ENCODE measurements at regions not wholly inside any gene's neighbourhood (a gene's known extent, or its start where the extent isn't known, plus 50 kb on each side); places are given as distances from the start of the nearest gene placed in this dataset.

DNA sequence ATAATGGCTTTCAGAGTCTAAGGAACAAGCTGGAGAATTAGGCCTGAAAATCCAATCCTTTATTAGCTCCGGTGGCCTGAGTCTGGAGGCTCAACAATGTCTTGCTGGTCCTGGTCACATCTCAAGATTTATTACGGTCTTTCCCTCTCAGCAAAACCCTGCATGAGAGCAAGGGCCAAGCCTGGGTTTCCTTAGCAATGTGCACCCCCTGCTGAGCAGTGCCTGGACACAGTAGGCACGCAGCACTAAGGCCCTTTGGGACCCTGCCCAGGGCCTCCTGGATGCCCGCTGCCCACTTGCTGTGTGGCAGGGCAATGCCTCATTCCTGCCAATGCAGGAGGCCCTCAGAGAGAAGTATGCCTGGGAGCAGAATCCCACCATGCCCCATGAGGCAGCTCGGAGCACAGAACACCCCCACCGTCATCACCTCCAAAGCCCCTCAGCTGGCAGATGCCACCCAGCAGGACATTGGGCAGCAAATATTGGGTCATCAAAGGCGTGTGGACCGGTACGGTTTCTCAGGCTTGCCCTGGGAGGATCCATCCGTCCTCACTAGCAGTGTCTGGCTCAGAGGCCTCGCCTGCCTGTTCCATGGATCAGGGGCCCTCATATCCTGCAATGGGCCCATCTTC, 156.4 kb downstream of the OAT start:
- DNase-seq (ENCODE audit: low read depth, low spot score): no peak
- H3K36me3 ChIP-seq (ENCODE audit: insufficient read depth, insufficient read length, low read length): no peaks in the 10 kb centered on the region
- peaks cover 3% of the 10 kb centered on the region for H3K4me1 ChIP-seq (ENCODE audit: insufficient read depth, insufficient read length)
- H3K9me3 ChIP-seq (ENCODE audit: insufficient read depth, low read length): no peaks in the 10 kb centered on the region
- H3K27me3 ChIP-seq (ENCODE audit: insufficient read depth, insufficient read length): no peaks in the 10 kb centered on the region
- no peak overlapping the region for H3K4me3 ChIP-seq (ENCODE audit: insufficient read length, low read depth)
- TF ChIP-seq SUZ12 (IDR thresholded peaks at IDR 0.05; ENCODE audit: extremely low read depth, insufficient read depth, insufficient read length) (no peak), ZNF274 (IDR thresholded peaks at IDR 0.05; ENCODE audit: low read depth, low read length) (no peak)
- no peak overlapping the region for H3K9ac ChIP-seq (ENCODE audit: insufficient read length, low read depth)

GRCh38 chr10:124259139-124259825, 159.4 kb downstream of the OAT start:
- H3K4me3 ChIP-seq (ENCODE audit: insufficient read length, low read depth): no peak overlapping the region
- no peak for DNase-seq (ENCODE audit: low read depth, low spot score)
- no peaks in the 10 kb centered on the region for H3K36me3 ChIP-seq (ENCODE audit: insufficient read depth, insufficient read length, low read length)
- H3K9ac ChIP-seq (ENCODE audit: insufficient read length, low read depth): no peak overlapping the region
- H3K4me1 ChIP-seq (ENCODE audit: insufficient read depth, insufficient read length): no peaks in the 10 kb centered on the region
- no peak for TF ChIP-seq SUZ12 (IDR thresholded peaks at IDR 0.05; ENCODE audit: extremely low read depth, insufficient read depth, insufficient read length)
- TF ChIP-seq ZNF274 (IDR thresholded peaks at IDR 0.05; ENCODE audit: low read depth, low read length): no peak
- no peak for TF ChIP-seq YY1 (IDR thresholded peaks at IDR 0.05; ENCODE audit: insufficient read depth, insufficient read length)
- H3K9me3 ChIP-seq (ENCODE audit: insufficient read depth, low read length): peaks cover 18% of the 10 kb centered on the region; the same call in 1 of the 2 replicates
- H3K27me3 ChIP-seq (ENCODE audit: insufficient read depth, insufficient read length): no peaks in the 10 kb centered on the region

DNA sequence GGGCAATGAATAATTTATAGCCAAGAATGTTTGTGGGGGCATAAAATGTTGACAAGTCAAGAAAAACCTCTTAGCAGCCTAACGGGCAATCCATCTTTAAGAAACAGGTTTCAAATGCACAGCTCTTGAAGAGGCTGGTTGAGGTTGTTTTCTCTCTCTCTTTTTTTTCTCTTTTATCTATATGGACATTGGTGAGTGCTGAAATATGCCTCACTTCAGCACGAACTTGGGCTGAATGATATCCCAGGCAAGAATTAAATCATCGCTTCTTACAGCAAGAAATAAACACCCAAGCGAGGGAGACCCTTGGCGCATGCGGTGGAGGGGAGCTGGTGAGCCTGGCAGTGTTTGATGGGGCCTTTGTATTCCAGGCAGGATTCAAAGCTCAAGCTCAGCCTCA, 160.9 kb downstream of the OAT start:
- Histone ChIP-seq H3K9ac (ENCODE audit: insufficient read length, low read depth) (no peak overlapping the region), H3K27me3 (ENCODE audit: insufficient read depth, insufficient read length) (no peaks in the 10 kb centered on the region), H3K4me3 (ENCODE audit: insufficient read length, low read depth) (no peak overlapping the region), H3K36me3 (ENCODE audit: insufficient read depth, insufficient read length, low read length) (no peaks in the 10 kb centered on the region), H3K4me1 (ENCODE audit: insufficient read depth, insufficient read length) (no peaks in the 10 kb centered on the region), H3K9me3 (ENCODE audit: insufficient read depth, low read length) (peaks cover 18% of the 10 kb centered on the region; the same call in 1 of the 2 replicates)
- no peak for TF ChIP-seq YY1 (IDR thresholded peaks at IDR 0.05; ENCODE audit: insufficient read depth, insufficient read length)
- TF ChIP-seq ZNF274 (IDR thresholded peaks at IDR 0.05; ENCODE audit: low read depth, low read length): no peak
- TF ChIP-seq SUZ12 (IDR thresholded peaks at IDR 0.05; ENCODE audit: extremely low read depth, insufficient read depth, insufficient read length): no peak
- no peak for DNase-seq (ENCODE audit: low read depth, low spot score)

DNA sequence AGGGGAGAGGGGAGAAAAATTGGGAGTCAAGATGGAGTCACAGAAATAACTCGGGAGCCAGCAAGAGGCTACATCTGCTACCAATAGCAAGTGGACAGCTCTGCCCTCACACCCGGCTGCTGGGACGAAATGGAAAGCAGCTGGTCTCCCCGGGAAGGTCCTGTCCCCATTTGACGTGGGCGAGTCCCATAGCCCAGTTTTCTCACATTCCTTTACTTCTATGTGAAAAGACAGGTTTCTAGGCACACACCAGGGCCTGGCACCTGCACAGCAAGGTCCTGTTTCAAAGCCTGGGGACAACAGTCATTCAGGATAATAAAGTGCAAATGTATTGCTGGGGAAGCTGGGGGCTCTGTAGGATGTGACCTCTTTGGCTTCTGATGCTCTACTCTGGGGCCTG, 162.6 kb downstream of the OAT start:
- Histone ChIP-seq H3K9ac (ENCODE audit: insufficient read length, low read depth) (no peak overlapping the region), H3K27me3 (ENCODE audit: insufficient read depth, insufficient read length) (no peaks in the 10 kb centered on the region), H3K4me3 (ENCODE audit: insufficient read length, low read depth) (no peak overlapping the region), H3K4me1 (ENCODE audit: insufficient read depth, insufficient read length) (no peaks in the 10 kb centered on the region), H3K36me3 (ENCODE audit: insufficient read depth, insufficient read length, low read length) (no peaks in the 10 kb centered on the region), H3K9me3 (ENCODE audit: insufficient read depth, low read length) (peaks cover 18% of the 10 kb centered on the region; the same call in 1 of the 2 replicates)
- no peak for DNase-seq (ENCODE audit: low read depth, low spot score)
- TF ChIP-seq YY1 (IDR thresholded peaks at IDR 0.05; ENCODE audit: insufficient read depth, insufficient read length): no peak
- no peak for TF ChIP-seq ZNF274 (IDR thresholded peaks at IDR 0.05; ENCODE audit: low read depth, low read length)
- no peak for TF ChIP-seq SUZ12 (IDR thresholded peaks at IDR 0.05; ENCODE audit: extremely low read depth, insufficient read depth, insufficient read length)

DNA sequence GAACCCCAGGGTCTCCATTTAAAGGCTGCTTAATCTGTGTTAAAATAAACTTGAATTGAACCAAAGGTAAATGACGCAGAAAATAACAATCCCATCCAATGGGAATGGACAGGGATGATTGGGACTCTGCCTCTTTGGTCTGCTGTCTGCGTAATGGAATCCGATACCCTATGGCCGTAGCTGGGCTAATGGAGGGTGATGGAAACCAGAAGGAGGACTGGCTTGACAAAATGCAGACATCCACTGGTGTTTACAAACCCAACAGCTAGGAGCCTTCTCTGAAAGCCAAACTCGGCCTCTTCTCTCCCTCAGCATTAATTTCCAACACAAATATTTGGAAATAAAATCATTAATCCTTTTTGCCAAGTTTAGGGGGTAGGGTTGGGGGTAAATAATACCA, 162.2 kb upstream of the CHST15 start:
- no peak overlapping the region for H3K4me3 ChIP-seq (ENCODE audit: insufficient read length, low read depth)
- no peak for DNase-seq (ENCODE audit: low read depth, low spot score)
- H3K9me3 ChIP-seq (ENCODE audit: insufficient read depth, low read length): peaks cover 18% of the 10 kb centered on the region; the same call in 1 of the 2 replicates
- H3K9ac ChIP-seq (ENCODE audit: insufficient read length, low read depth): no peak overlapping the region
- no peaks in the 10 kb centered on the region for H3K36me3 ChIP-seq (ENCODE audit: insufficient read depth, insufficient read length, low read length)
- no peak for TF ChIP-seq ZNF274 (IDR thresholded peaks at IDR 0.05; ENCODE audit: low read depth, low read length)
- TF ChIP-seq YY1 (IDR thresholded peaks at IDR 0.05; ENCODE audit: insufficient read depth, insufficient read length): no peak
- TF ChIP-seq SUZ12 (IDR thresholded peaks at IDR 0.05; ENCODE audit: extremely low read depth, insufficient read depth, insufficient read length): no peak
- no peaks in the 10 kb centered on the region for H3K27me3 ChIP-seq (ENCODE audit: insufficient read depth, insufficient read length)
- no peaks in the 10 kb centered on the region for H3K4me1 ChIP-seq (ENCODE audit: insufficient read depth, insufficient read length)

DNA sequence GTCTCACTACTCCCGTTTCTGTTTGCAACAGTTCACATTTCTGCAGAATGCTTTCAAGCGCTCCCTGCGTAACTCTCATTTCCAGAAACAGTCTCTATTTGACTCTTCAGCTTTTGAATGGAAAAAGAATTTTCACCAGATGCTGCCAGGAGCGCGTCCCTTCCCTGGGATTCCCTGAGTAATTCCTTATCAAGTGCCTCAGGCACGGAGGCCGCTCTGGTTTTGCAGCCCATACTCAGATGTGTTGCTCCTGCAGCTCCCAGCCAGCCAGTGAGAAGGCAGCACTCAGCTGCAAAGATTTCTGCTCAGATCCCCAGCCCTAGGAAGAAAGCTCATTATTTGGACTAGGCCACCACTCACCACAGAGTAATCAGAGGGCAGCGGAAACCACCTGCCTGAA, 161.1 kb upstream of the CHST15 start:
- Histone ChIP-seq H3K27me3 (ENCODE audit: insufficient read depth, insufficient read length) (no peaks in the 10 kb centered on the region), H3K9me3 (ENCODE audit: insufficient read depth, low read length) (peaks cover 18% of the 10 kb centered on the region; the same call in 1 of the 2 replicates), H3K36me3 (ENCODE audit: insufficient read depth, insufficient read length, low read length) (no peaks in the 10 kb centered on the region), H3K4me1 (ENCODE audit: insufficient read depth, insufficient read length) (no peaks in the 10 kb centered on the region), H3K9ac (ENCODE audit: insufficient read length, low read depth) (no peak overlapping the region), H3K4me3 (ENCODE audit: insufficient read length, low read depth) (no peak overlapping the region)
- DNase-seq (ENCODE audit: low read depth, low spot score): no peak
- TF ChIP-seq ZNF274 (IDR thresholded peaks at IDR 0.05; ENCODE audit: low read depth, low read length) (no peak), YY1 (IDR thresholded peaks at IDR 0.05; ENCODE audit: insufficient read depth, insufficient read length) (no peak), SUZ12 (IDR thresholded peaks at IDR 0.05; ENCODE audit: extremely low read depth, insufficient read depth, insufficient read length) (no peak)

DNA sequence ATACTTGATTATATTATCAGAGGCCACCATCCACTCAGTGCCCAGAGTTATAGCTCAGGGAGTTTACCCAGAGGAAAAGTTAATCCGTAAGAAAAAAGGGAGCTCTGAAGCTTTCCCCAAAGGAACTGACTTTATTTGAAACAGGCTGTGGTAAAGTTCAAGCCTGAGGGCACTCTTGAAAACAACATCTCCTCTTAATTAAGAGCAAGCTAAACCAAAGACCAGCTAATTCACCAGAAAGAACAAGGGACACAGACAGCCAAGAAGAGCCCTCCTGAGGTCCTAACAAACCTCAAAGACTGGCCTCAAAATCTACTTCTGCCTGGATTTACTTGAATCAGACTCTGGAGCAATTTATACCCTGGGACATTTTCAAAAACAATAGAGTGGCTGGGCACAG, 159.6 kb upstream of the CHST15 start:
- Histone ChIP-seq H3K9me3 (ENCODE audit: insufficient read depth, low read length) (peaks cover 18% of the 10 kb centered on the region; the same call in 1 of the 2 replicates), H3K27me3 (ENCODE audit: insufficient read depth, insufficient read length) (no peaks in the 10 kb centered on the region), H3K36me3 (ENCODE audit: insufficient read depth, insufficient read length, low read length) (no peaks in the 10 kb centered on the region), H3K4me1 (ENCODE audit: insufficient read depth, insufficient read length) (no peaks in the 10 kb centered on the region), H3K4me3 (ENCODE audit: insufficient read length, low read depth) (no peak overlapping the region), H3K9ac (ENCODE audit: insufficient read length, low read depth) (no peak overlapping the region)
- no peak for DNase-seq (ENCODE audit: low read depth, low spot score)
- TF ChIP-seq YY1 (IDR thresholded peaks at IDR 0.05; ENCODE audit: insufficient read depth, insufficient read length) (no peak), SUZ12 (IDR thresholded peaks at IDR 0.05; ENCODE audit: extremely low read depth, insufficient read depth, insufficient read length) (no peak), ZNF274 (IDR thresholded peaks at IDR 0.05; ENCODE audit: low read depth, low read length) (no peak)

All from NT2/D1 (cell line).